B cell (primary cell): ENCODE measurements at regions not wholly inside any gene's neighbourhood (a gene's known extent, or its start where the extent isn't known, plus 50 kb on each side); places are given as distances from the start of the nearest gene placed in this dataset.

ENCODE experiments used
- ATAC-seq: fragments of 200-7000 bp; cut with Tn5 transposase; one replicate; pipeline ENCODE4 v1.10.0; 2021; ENCODE audit warnings: low read depth, mild to moderate bottlenecking, moderate number of reproducible peaks, moderate library complexity
- CTCF ChIA-PET: fragments of 350-600 bp; sonication (Branson Sonifier 250); formaldehyde crosslinking; loops from one replicate; lab custom pipeline; 2021; ENCODE audit warnings: antibody characterized with exemption, inconsistent platforms; lab: Charles Lee
- POLR2A ChIA-PET: fragments of 350-600 bp; sonication (Branson Sonifier 250); formaldehyde crosslinking; loops from one replicate; lab custom pipeline; 2021; ENCODE audit warnings: antibody characterized with exemption; lab: Charles Lee
- DNase-seq: peaks from one replicate; pipeline ENCODE4 v3.0.0; 2013
- H2AFZ ChIP-seq: 2 replicates; pipeline ENCODE4 v1.6.1; 2012; ENCODE audit warnings: mild to moderate bottlenecking, low read depth, low read length; ENCODE audit not compliant: insufficient read depth, poor library complexity, severe bottlenecking
- H3K27ac ChIP-seq, 2 donors: 1 replicate in 1 of 2; 2 replicates in 1 of 2; pipeline ENCODE4 v1.5.1; 2012 to 2013; ENCODE audit warnings: low read length in 2 of 2, mild to moderate bottlenecking in 2 of 2, moderate library complexity in 1 of 2
- H3K27me3 ChIP-seq, 4 experiments: fragments of 200-600 bp in 1 of 4; sonication (generic) in 1 of 4; replicated peaks in 1 of 4; 1 replicate in 2 of 4; 2 replicates in 2 of 4; pipeline versions ENCODE4 v1.6.1 to v1.7.0; 2013 to 2016; ENCODE audit warnings: low read length in 3 of 4, mild to moderate bottlenecking in 2 of 4, mixed read lengths in 1 of 4, moderate library complexity in 1 of 4; ENCODE audit not compliant: insufficient read depth in 4 of 4, control insufficient read depth in 3 of 4; ENCODE audit errors: control extremely low read depth in 1 of 4
- H3K36me3 ChIP-seq, 2 experiments: replicated peaks in 1 of 2; 1 replicate in 1 of 2; 2 replicates in 1 of 2; pipeline versions ENCODE4 v1.6.1 to v1.7.1; 2013; ENCODE audit warnings: low read length in 1 of 2; ENCODE audit not compliant: insufficient read depth in 2 of 2, control insufficient read depth in 1 of 2; ENCODE audit errors: control extremely low read depth in 1 of 2, extremely low read depth in 1 of 2
- H3K4me1 ChIP-seq, 2 donors: fragments of 200-600 bp in 1 of 2; sonication (generic) in 1 of 2; 1 replicate in 1 of 2; 2 replicates in 1 of 2; pipeline versions ENCODE4 v1.5.1 to v1.6.1; 2013 to 2017; ENCODE audit warnings: low read length in 2 of 2; ENCODE audit not compliant: control insufficient read depth in 2 of 2, insufficient read depth in 2 of 2
- H3K4me2 ChIP-seq: replicated peaks from 2 replicates; pipeline ENCODE3; 2012; ENCODE audit warnings: mild to moderate bottlenecking, low read depth, low read length; ENCODE audit not compliant: poor library complexity, severe bottlenecking
- H3K4me3 ChIP-seq, 5 experiments: fragments of 200-600 bp in 1 of 5; sonication (generic) in 1 of 5; 1 replicate in 3 of 5; 2 replicates in 2 of 5; pipeline versions ENCODE4 v1.5.1 to v1.7.0; 2011 to 2016; ENCODE audit warnings: low read length in 4 of 5, mild to moderate bottlenecking in 4 of 5, low read depth in 2 of 5, control low read depth in 1 of 5, moderate library complexity in 1 of 5; ENCODE audit not compliant: insufficient read depth in 1 of 5; ENCODE audit errors: control extremely low read depth in 1 of 5, extremely low read depth in 1 of 5
- H3K79me2 ChIP-seq: fragments of 200-600 bp; sonication (generic); one replicate; pipeline ENCODE4 v1.6.0; 2016; ENCODE audit warnings: low read length; ENCODE audit not compliant: control insufficient read depth, insufficient read depth
- H3K9ac ChIP-seq: fragments of 200-600 bp; sonication (generic); 2 replicates; pipeline ENCODE4 v1.6.1; 2017; ENCODE audit warnings: mild to moderate bottlenecking, low read length, moderate library complexity
- H3K9me3 ChIP-seq, 3 donors: one replicate each; pipeline versions ENCODE4 v1.6.1 to v1.7.1; 2013; ENCODE audit warnings: low read length in 2 of 3; ENCODE audit not compliant: control insufficient read depth in 2 of 3, insufficient read depth in 1 of 3; ENCODE audit errors: control extremely low read depth in 1 of 3
- H4K20me1 ChIP-seq: 2 replicates; pipeline ENCODE4 v1.6.0; 2012; ENCODE audit warnings: mild to moderate bottlenecking, low read length; ENCODE audit not compliant: insufficient read depth, control insufficient read depth, poor library complexity, severe bottlenecking
- H3K27ac Mint-ChIP-seq: one replicate; pipeline ENCODE4 v1.8.0; 2021; ENCODE audit warnings: mixed read lengths
- H3K27me3 Mint-ChIP-seq: one replicate; pipeline ENCODE4 v1.8.0; 2021; ENCODE audit warnings: mixed read lengths
- H3K4me1 Mint-ChIP-seq: one replicate; pipeline ENCODE4 v1.8.0; 2021; ENCODE audit warnings: mixed read lengths
- H3K4me3 Mint-ChIP-seq: one replicate; pipeline ENCODE4 v1.8.0; 2021; ENCODE audit warnings: mixed read lengths
- H3K9me3 Mint-ChIP-seq: one replicate; pipeline ENCODE4 v1.8.0; 2022; ENCODE audit warnings: mixed read lengths; ENCODE audit not compliant: insufficient read depth
- EZH2 ChIP-seq: IDR thresholded peaks from 2 replicates; pipeline ENCODE4 v1.6.1; 2012; ENCODE audit warnings: borderline replicate concordance, low read depth, mild to moderate bottlenecking, moderate library complexity, low read length; ENCODE audit not compliant: insufficient read depth, poor library complexity, severe bottlenecking
- WGBS: methylation state at CpG from one replicate; pipeline ENCODE4 v1.1.5; 2013; ENCODE audit warnings: missing lambda C conversion rate; ENCODE audit not compliant: insufficient coverage; 5-methylcytosine and 5-hydroxymethylcytosine counted together
- intact Hi-C: fragments of 100-400 bp; cut with micrococcal nuclease; formaldehyde crosslinking; loops from one replicate; pipeline ENCODE4 v1.10.0; 2022
- TF ChIP-seq, protein P1 (sequence below): fragments of 200-600 bp; IDR thresholded peaks from one replicate; pipeline ENCODE4 v1.8.0; 2022; ENCODE audit warnings: antibody characterized with exemption, mild to moderate bottlenecking

DNA sequence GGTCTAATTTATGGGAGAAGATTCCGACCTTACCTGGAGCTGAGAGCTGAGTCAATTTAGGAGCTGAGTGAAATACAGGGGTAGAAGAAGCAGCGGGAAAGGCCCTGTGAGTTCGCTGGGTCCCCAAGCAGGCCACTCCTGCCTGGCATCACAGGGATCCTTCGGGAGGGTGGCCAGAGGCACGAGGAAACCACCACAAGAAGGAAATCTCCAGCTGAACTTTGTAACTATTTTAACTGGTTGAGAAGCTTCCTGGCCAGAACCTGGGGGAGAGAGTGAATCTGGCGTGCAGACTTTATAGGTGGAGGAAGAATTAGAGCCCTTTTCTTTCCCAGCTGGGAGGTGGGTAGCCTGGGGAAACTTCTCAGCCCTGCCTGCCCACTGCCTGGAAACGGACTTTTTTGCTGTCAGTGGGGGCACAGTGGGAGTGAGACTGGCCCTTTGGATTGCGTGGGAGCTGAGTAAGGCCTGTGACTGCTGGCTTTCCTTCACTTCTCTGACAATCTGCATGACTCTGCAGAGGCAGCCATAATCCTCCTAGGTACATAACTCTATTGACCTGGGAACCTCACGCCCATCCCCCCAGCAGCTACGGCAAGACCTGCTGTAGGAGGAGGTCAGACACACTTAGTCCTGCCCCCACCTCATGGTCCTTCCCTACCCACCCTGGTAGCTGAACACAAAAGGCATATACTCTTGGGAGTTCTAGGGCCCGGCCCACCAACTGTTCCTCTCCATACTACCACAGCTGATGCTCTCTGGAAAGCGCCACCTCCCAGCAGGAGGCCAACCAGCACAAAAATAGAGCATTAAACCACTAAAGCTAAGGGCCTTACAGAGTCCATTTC, 340.7 kb downstream of the CNTN3 start:
- Mint-ChIP-seq H3K27ac (no peak overlapping the region), H3K27me3 (no peaks in the 10 kb centered on the region), H3K4me3 (no peak overlapping the region), H3K4me1 (no peaks in the 10 kb centered on the region), H3K9me3 (no peaks in the 10 kb centered on the region)
- WGBS: 92% methylated on average over 8 of the region's 12 CpGs
- Histone ChIP-seq H3K27me3 (no peaks in the 10 kb centered on the region), H3K4me3 (no peak overlapping the region), H3K4me1 (no peaks in the 10 kb centered on the region), H3K9me3 (peaks cover 0 to 11% (median 0%) of the 10 kb centered on the region in 3 donors), H4K20me1 (no peaks in the 10 kb centered on the region), H3K4me2 (no peak overlapping the region), H3K36me3 (no peaks in the 10 kb centered on the region), H3K27ac (no peak overlapping the region), H3K9ac (no peak overlapping the region), H3K79me2 (no peaks in the 10 kb centered on the region), H2AFZ (no peak overlapping the region)
- intact Hi-C loops: no loop called here
- POLR2A ChIA-PET: no interaction called here
- TF ChIP-seq, protein P1, sequence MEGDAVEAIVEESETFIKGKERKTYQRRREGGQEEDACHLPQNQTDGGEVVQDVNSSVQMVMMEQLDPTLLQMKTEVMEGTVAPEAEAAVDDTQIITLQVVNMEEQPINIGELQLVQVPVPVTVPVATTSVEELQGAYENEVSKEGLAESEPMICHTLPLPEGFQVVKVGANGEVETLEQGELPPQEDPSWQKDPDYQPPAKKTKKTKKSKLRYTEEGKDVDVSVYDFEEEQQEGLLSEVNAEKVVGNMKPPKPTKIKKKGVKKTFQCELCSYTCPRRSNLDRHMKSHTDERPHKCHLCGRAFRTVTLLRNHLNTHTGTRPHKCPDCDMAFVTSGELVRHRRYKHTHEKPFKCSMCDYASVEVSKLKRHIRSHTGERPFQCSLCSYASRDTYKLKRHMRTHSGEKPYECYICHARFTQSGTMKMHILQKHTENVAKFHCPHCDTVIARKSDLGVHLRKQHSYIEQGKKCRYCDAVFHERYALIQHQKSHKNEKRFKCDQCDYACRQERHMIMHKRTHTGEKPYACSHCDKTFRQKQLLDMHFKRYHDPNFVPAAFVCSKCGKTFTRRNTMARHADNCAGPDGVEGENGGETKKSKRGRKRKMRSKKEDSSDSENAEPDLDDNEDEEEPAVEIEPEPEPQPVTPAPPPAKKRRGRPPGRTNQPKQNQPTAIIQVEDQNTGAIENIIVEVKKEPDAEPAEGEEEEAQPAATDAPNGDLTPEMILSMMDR: no peak
- no peak for TF ChIP-seq EZH2
- DNase-seq: no peak
- CTCF ChIA-PET: no interaction called here
- no peak for ATAC-seq

- CTCF ChIA-PET: no interaction called here
- no peak overlapping the region for H3K27ac ChIP-seq
- no peaks in the 10 kb centered on the region for H3K36me3 ChIP-seq
- WGBS: 60% methylated on average over 1 of the region's 4 CpGs
- H3K9ac ChIP-seq: no peak overlapping the region
- no peak overlapping the region for H3K4me3 ChIP-seq
- POLR2A ChIA-PET: no interaction called here
- H4K20me1 ChIP-seq: no peaks in the 10 kb centered on the region
- H3K4me3 Mint-ChIP-seq: no peak overlapping the region
- H3K4me2 ChIP-seq: no peak overlapping the region
- H3K27ac Mint-ChIP-seq: no peak overlapping the region
- no peaks in the 10 kb centered on the region for H3K79me2 ChIP-seq
- peaks cover 0 to 11% (median 0%) of the 10 kb centered on the region in 3 donors for H3K9me3 ChIP-seq
- no peaks in the 10 kb centered on the region for H3K27me3 Mint-ChIP-seq
- H3K27me3 ChIP-seq: no peaks in the 10 kb centered on the region
- DNase-seq: no peak
- no peak for ATAC-seq
- H3K4me1 ChIP-seq: no peaks in the 10 kb centered on the region
- no peak overlapping the region for H2AFZ ChIP-seq
- H3K9me3 Mint-ChIP-seq: no peaks in the 10 kb centered on the region
- TF ChIP-seq EZH2: no peak
- TF ChIP-seq, protein P1: no peak
- intact Hi-C loops: no loop called here
- H3K4me1 Mint-ChIP-seq: no peaks in the 10 kb centered on the region
Measured at GRCh38 chr3:74273091-74273490, 341.4 kb downstream of the CNTN3 start.
